ENCODE measurements at regions not wholly inside any gene's neighbourhood (a gene's known extent, or its start where the extent isn't known, plus 50 kb on each side); places are given as distances from the start of the nearest gene placed in this dataset.

DNA sequence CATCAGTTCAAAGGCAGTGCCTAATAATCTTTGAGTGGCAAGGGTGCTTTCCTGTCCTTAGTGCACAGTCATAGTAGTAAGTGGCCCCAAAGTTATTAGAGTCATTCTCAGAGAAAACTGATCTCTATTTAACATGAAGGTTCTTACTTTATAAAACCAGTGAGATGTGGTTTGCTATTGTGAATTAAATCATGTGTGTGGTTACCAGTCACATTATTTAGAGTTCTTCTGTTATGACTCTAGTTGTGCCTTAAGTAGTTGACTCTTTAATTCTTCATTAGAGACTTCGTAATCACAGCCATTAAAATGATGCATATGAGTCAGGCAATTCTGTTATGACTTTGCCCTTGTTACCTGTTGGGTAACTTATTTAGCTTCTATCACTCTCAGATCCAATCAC is 1392.9 kb upstream of the ACVR2A start:
- DNase-seq (ENCODE audit: low read depth) = no peak
- H3K4me3 ChIP-seq (ENCODE audit: low read depth, low read length) = no peak overlapping the region
- TF ChIP-seq, protein P1, sequence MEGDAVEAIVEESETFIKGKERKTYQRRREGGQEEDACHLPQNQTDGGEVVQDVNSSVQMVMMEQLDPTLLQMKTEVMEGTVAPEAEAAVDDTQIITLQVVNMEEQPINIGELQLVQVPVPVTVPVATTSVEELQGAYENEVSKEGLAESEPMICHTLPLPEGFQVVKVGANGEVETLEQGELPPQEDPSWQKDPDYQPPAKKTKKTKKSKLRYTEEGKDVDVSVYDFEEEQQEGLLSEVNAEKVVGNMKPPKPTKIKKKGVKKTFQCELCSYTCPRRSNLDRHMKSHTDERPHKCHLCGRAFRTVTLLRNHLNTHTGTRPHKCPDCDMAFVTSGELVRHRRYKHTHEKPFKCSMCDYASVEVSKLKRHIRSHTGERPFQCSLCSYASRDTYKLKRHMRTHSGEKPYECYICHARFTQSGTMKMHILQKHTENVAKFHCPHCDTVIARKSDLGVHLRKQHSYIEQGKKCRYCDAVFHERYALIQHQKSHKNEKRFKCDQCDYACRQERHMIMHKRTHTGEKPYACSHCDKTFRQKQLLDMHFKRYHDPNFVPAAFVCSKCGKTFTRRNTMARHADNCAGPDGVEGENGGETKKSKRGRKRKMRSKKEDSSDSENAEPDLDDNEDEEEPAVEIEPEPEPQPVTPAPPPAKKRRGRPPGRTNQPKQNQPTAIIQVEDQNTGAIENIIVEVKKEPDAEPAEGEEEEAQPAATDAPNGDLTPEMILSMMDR (conservative IDR thresholded peaks at IDR 0.05; ENCODE audit: low read depth, low read length) = no peak

DNA sequence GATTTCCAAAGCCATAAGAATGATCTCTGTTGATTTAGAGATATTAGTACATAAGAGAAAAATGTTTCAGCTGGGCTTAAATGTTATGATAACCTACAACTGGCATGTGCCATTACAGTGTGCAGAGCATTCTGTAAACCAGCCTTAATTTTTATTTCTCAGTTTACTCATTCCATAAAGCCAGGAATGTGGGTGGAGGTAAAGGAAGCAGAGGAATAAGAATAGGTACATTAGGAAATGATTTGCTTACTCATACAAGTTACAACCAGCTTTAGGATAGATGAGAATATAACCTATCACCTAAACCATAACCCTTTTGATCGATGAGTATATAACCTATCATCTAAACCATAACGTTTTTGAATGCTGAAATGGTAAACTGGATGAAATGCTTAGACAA is 1394.7 kb upstream of the ACVR2A start:
- TF ChIP-seq, protein P1 (conservative IDR thresholded peaks at IDR 0.05; ENCODE audit: low read depth, low read length) = no peak
- DNase-seq (ENCODE audit: low read depth) = no peak
- no peak overlapping the region for H3K4me3 ChIP-seq (ENCODE audit: low read depth, low read length)

DNA sequence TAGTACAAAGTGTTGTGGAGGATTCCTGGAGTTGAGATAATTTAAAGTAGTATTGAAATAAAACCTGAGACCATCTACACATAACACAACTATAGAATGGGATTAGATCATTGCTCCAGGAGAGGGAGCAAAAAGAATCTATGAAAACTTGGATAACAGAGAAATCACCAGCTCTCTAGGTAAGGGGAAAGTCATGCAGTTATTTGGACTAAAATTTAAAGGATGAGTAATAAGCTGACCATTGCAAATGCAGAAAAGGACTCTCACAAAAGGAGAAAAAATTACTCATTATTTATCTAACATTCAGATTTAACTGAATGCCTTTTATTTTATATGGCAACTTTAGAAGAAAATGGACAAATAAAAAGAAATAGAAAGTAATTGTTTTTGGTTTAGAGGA is 1399.8 kb upstream of the ACVR2A start:
- no peak for DNase-seq (ENCODE audit: low read depth)
- TF ChIP-seq, protein P1 (conservative IDR thresholded peaks at IDR 0.05; ENCODE audit: low read depth, low read length) = no peak
- no peak overlapping the region for H3K4me3 ChIP-seq (ENCODE audit: low read depth, low read length)

DNA sequence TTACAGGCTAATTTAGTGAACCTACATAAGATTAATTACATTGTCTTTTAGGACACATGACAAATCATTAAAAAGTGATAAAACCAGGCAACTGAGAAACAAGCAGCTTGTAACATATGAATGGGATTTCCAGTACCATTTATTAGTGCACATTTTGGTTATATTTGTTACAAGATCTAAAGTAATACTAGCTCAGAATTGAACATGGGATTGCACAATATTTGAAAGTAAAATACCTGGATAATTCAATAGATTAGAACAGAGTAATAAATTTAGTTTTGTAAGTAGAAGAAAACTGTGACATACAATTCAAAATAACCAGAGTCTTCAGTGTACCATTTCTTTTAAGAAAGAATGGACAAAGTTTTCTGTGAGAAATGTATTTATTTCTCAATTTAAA is 1400.7 kb upstream of the ACVR2A start:
- no peak overlapping the region for H3K4me3 ChIP-seq (ENCODE audit: low read depth, low read length)
- DNase-seq (ENCODE audit: low read depth) = no peak
- TF ChIP-seq, protein P1 (conservative IDR thresholded peaks at IDR 0.05; ENCODE audit: low read depth, low read length) = no peak

DNA sequence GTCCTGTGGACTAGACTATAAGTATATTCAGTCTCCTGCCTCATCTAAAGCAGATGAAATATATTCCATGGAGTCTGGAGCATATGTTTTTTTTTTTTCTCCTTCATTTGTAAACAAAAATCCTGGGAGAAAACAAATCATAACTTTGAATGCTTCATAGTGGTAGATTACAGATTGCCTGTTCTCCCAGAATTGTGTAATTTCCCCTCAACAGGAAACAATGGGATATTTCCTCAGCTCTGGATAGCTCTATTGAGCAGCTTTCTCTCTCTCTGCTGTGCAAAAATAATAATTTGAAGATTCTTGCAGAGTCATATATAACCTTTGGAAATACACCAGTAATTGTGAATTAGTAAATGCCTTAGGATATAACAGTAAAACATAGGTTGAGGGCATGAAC is 1406.6 kb upstream of the ACVR2A start:
- TF ChIP-seq, protein P1 (conservative IDR thresholded peaks at IDR 0.05; ENCODE audit: low read depth, low read length) = no peak
- H3K4me3 ChIP-seq (ENCODE audit: low read depth, low read length) = no peak overlapping the region
- DNase-seq (ENCODE audit: low read depth) = no peak

DNA sequence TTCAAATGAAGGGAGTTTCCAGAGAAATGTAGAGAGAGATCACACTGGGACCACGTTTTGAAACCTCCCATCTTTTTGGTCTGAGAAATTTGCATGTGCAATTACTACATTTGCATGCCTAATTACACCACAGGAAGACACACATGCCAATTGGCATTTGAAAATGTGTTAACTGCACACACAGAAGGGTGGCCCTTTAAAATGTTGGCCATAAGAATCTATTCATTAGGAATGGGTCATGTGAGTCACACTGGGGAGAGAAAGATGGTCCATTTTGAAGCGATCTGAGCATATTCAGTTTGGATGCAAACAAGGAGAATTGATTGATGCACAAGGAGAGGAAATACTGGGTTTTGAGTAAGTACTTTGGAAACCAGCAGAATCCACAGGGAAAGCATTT is 1407.1 kb upstream of the ACVR2A start:
- DNase-seq (ENCODE audit: low read depth) = no peak
- TF ChIP-seq, protein P1 (conservative IDR thresholded peaks at IDR 0.05; ENCODE audit: low read depth, low read length) = no peak
- H3K4me3 ChIP-seq (ENCODE audit: low read depth, low read length) = no peak overlapping the region

DNA sequence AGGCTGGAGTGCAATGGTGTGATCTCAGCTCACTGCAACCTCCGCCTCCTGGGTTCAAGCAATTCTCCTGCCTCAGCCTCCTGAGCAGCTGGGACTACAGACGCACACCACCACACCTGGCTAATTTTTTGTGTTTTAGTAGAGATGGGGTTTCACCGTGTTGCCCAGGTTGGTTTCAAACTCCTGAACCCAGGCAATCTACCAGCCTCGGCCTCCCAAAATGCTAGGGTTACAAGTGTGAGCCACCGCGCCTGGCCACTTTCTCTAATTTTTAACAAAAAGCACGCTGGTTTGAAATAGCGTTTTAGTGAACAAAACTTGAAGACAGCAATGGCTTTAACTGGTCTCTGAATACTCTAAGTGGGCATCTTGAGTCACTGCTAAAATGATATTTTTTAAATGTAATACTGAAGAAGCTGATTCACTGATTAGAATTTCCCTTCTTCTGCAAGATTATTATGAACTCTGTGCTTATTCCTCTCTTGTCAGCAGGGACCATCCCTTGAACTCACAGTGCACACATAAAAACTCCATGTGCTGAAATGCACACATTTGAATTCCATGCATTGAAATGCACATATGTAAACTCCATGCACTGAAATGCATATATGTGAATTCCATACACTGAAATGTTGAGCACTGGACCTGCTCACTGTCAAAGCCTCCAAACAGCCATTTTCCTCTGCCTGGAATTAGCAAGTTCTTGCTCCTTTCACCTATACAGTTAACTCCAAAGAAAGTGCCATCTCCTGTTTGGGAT is 1411.5 kb upstream of the ACVR2A start:
- no peak overlapping the region for H3K4me3 ChIP-seq (ENCODE audit: low read depth, low read length)
- TF ChIP-seq, protein P1 (conservative IDR thresholded peaks at IDR 0.05; ENCODE audit: low read depth, low read length) = no peak
- DNase-seq (ENCODE audit: low read depth) = no peak
